Endothelial cell of umbilical vein (primary cell): ENCODE measurements at regions not wholly inside any gene's neighbourhood (a gene's known extent, or its start where the extent isn't known, plus 50 kb on each side); places are given as distances from the start of the nearest gene placed in this dataset.

Experiments
- BruUV-seq: library from RNA; stranded (reverse); fragments of 400-500 nt; replicated peaks from 2 replicates; lab custom pipeline; 2021; lab: Mats Ljungman, UMichigan
- CTCF ChIA-PET: fragments of 300-600, 350-600 bp; sonication (Branson Sonifier 250); formaldehyde crosslinking; loops from one replicate; lab custom pipeline; 2021; ENCODE audit warnings: antibody characterized with exemption, inconsistent platforms; lab: Charles Lee
- POLR2A ChIA-PET: fragments of 300-600, 350-600 bp; sonication (Branson Sonifier 250); formaldehyde crosslinking; loops from one replicate; lab custom pipeline; 2021; ENCODE audit warnings: antibody characterized with exemption, inconsistent platforms; lab: Charles Lee
- DNase-seq: peaks from one replicate; pipeline ENCODE4 v3.0.0-alpha.2; 2011; ENCODE audit warnings: low read depth, low spot score
- FAIRE-seq: peaks from 2 replicates; lab custom pipeline; 2011; peaks lifted over from hg19 to GRCh38; lab: Jason Lieb, UNC
- H2AFZ ChIP-seq: 2 replicates; pipeline ENCODE4 v1.6.0; 2012; ENCODE audit warnings: low read depth, low read length, control low read depth, inconsistent platforms
- H3K27ac ChIP-seq: 2 replicates; pipeline ENCODE4 v1.5.1; 2011; ENCODE audit warnings: low read depth, mild to moderate bottlenecking, control low read depth, low read length, moderate library complexity; ENCODE audit not compliant: insufficient read depth
- H3K27me3 ChIP-seq, 2 experiments: 2 replicates each; pipeline versions ENCODE4 v1.6.0 to v1.6.1; 2011; ENCODE audit warnings: low read length in 2 of 2, mixed read lengths in 1 of 2; ENCODE audit not compliant: control insufficient read depth in 2 of 2, insufficient read depth in 2 of 2
- H3K36me3 ChIP-seq, 2 experiments: 2 replicates in 1 of 2; 3 replicates in 1 of 2; pipeline ENCODE4 v1.5.1; 2011; ENCODE audit warnings: low read length in 2 of 2, mild to moderate bottlenecking in 1 of 2, moderate library complexity in 1 of 2; ENCODE audit not compliant: control insufficient read depth in 2 of 2, insufficient read depth in 2 of 2; ENCODE audit errors: extremely low read depth in 1 of 2
- H3K4me1 ChIP-seq: 3 replicates; pipeline ENCODE4 v1.5.1; 2011; ENCODE audit warnings: mild to moderate bottlenecking, low read length; ENCODE audit not compliant: control insufficient read depth, insufficient read depth; ENCODE audit errors: extremely low read depth
- H3K4me2 ChIP-seq: 2 replicates; pipeline ENCODE4 v1.6.1; 2011; ENCODE audit warnings: low read length, control low read depth, mixed read lengths; ENCODE audit not compliant: insufficient read depth
- H3K4me3 ChIP-seq, 3 experiments: fragments of 200-600 bp in 1 of 3; sonication (generic), shearing (Covaris generic) in 1 of 3; replicated peaks in 1 of 3; 2 replicates each; pipeline ENCODE4 v1.5.1; 2011 to 2016; ENCODE audit warnings: control low read depth in 3 of 3, low read length in 3 of 3, mild to moderate bottlenecking in 2 of 3, inconsistent platforms in 1 of 3, low read depth in 1 of 3, moderate library complexity in 1 of 3; ENCODE audit not compliant: insufficient read depth in 1 of 3
- H3K79me2 ChIP-seq: 2 replicates; pipeline ENCODE4 v1.6.0; 2012; ENCODE audit warnings: low read length, inconsistent platforms; ENCODE audit not compliant: control insufficient read depth, insufficient read depth
- H3K9ac ChIP-seq: replicated peaks from 2 replicates; pipeline ENCODE3; 2011; ENCODE audit warnings: low read length, control low read depth; ENCODE audit not compliant: insufficient read depth; ENCODE audit errors: extremely low read depth
- H3K9me1 ChIP-seq: replicated peaks from 3 replicates; pipeline ENCODE4 v1.6.0; 2011; ENCODE audit warnings: mild to moderate bottlenecking, low read length; ENCODE audit not compliant: control insufficient read depth, insufficient read depth; ENCODE audit errors: extremely low read depth
- H3K9me3 ChIP-seq: replicated peaks from 2 replicates; pipeline ENCODE4 v1.5.1; 2012; ENCODE audit warnings: low read length, inconsistent platforms; ENCODE audit not compliant: control insufficient read depth, insufficient read depth
- H4K20me1 ChIP-seq: replicated peaks from 2 replicates; pipeline ENCODE3; 2011; ENCODE audit warnings: mild to moderate bottlenecking, low read length; ENCODE audit not compliant: control insufficient read depth, insufficient read depth; ENCODE audit errors: extremely low read depth
- CTCF ChIP-seq, 2 donors: IDR thresholded peaks; 1 replicate in 1 of 2; 2 replicates in 1 of 2; pipeline ENCODE4 v1.5.1; 2011; ENCODE audit warnings: low read length in 2 of 2, mild to moderate bottlenecking in 2 of 2, moderate library complexity in 2 of 2, control low read depth in 1 of 2, inconsistent platforms in 1 of 2, low read depth in 1 of 2; ENCODE audit not compliant: insufficient read depth in 1 of 2; ENCODE audit errors: extremely low read depth in 1 of 2
- EZH2 ChIP-seq: IDR thresholded peaks from 2 replicates; pipeline ENCODE4 v1.6.1; 2012; ENCODE audit warnings: borderline replicate concordance, low read depth, mild to moderate bottlenecking, moderate library complexity, low read length, inconsistent platforms; ENCODE audit not compliant: severe bottlenecking
- FOS ChIP-seq: IDR thresholded peaks from 2 replicates; pipeline ENCODE4 v1.6.1; 2011; ENCODE audit warnings: mild to moderate bottlenecking, low read length, moderate library complexity, borderline replicate concordance; ENCODE audit not compliant: insufficient read depth
- GATA2 ChIP-seq: IDR thresholded peaks from 2 replicates; pipeline ENCODE4 v1.7.0; 2011; ENCODE audit warnings: low read depth, mild to moderate bottlenecking, moderate library complexity, mixed read lengths, low read length; ENCODE audit not compliant: insufficient read length, insufficient read depth
- JUN ChIP-seq: IDR thresholded peaks from 2 replicates; pipeline ENCODE4 v1.6.1; 2011; ENCODE audit warnings: borderline replicate concordance, low read depth; ENCODE audit not compliant: insufficient read length, insufficient read depth
- MAX ChIP-seq: IDR thresholded peaks from 2 replicates; pipeline ENCODE4 v1.6.1; 2011; ENCODE audit not compliant: insufficient read depth, insufficient read length
- MYC ChIP-seq: IDR thresholded peaks from one replicate; pipeline ENCODE4 v1.6.1; 2011; ENCODE audit warnings: mild to moderate bottlenecking, low read depth, low read length
- POLR2A ChIP-seq: IDR thresholded peaks from 2 replicates; pipeline ENCODE4 v1.6.1; 2012; ENCODE audit warnings: low read depth, mild to moderate bottlenecking, control low read depth, low read length
- POLR2AphosphoS5 ChIP-seq: IDR thresholded peaks from 2 replicates; pipeline ENCODE4 v1.6.1; 2012; ENCODE audit warnings: low read depth, mild to moderate bottlenecking, control low read depth, low read length, moderate library complexity; ENCODE audit not compliant: insufficient read depth
- dilution Hi-C: fragments of 300-500 bp; cut with MboI; formaldehyde crosslinking; loops from one replicate; pipeline ENCODE4 v1.15.0; 2019; ENCODE audit warnings: low sequenced_read_pairs; ENCODE audit not compliant: extremely low pct_ligation_motif_present
- intact Hi-C: fragments of 100-400 bp; cut with micrococcal nuclease; formaldehyde crosslinking; loops from one replicate; pipeline ENCODE4 v1.10.0; 2022

DNA sequence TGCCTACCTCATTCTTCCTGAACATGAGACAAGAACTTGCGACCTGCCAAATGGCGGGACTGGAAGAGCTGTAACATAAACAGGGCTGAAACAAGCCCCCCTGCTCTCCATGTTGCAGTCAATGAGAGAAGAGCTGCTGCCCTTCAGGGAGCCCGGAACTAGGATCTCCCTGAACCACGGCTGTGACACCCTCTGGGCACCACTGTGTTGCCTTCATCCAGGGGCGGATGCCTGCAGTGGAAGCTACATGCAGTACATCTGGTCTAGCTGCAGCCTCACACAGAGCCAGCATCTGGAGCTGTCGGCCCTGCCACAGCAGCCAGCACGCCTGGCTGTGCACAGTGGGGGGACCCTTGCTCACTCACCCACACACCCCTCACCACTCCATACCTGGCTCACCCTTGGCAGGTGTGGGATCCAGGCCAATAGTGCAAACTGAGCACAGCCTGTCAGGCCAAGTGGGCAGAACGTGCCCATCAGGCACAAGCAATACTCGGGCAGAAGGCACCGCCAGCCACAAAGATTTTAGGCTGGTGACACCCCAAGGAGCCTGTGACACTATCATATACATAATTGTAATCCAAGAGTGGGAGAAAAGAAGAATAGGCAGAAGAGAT, 451.3 kb downstream of the HTR1B start:
- BruUV-seq = no TSS peak
- H3K79me2 ChIP-seq = no peaks in the 10 kb centered on the region
- H3K9me3 ChIP-seq = no peaks in the 10 kb centered on the region
- no peak overlapping the region for H3K27ac ChIP-seq
- dilution Hi-C loops = no loop called here
- ChIA-PET CTCF (no interaction called here), POLR2A (no interaction called here)
- H3K27me3 ChIP-seq = no peaks in the 10 kb centered on the region
- no peak overlapping the region for H2AFZ ChIP-seq
- H3K9me1 ChIP-seq = no peaks in the 10 kb centered on the region
- H3K9ac ChIP-seq = no peak overlapping the region
- no peaks in the 10 kb centered on the region for H3K36me3 ChIP-seq
- no peak overlapping the region for H3K4me3 ChIP-seq
- H3K4me2 ChIP-seq = no peak overlapping the region
- H4K20me1 ChIP-seq = no peaks in the 10 kb centered on the region
- FAIRE-seq = no peak
- no peak for DNase-seq
- intact Hi-C loops = no loop called here
- TF ChIP-seq GATA2 (no peak), FOS (no peak), EZH2 (no peak), MAX (no peak), CTCF (IDR thresholded peaks at IDR 0.05; ENCODE audit: extremely low read depth in 1 of 2, insufficient read depth in 1 of 2, low read depth in 1 of 2, low read length in 2 of 2) (no peak), MYC (no peak), POLR2AphosphoS5 (no peak), JUN (no peak), POLR2A (no peak)
- H3K4me1 ChIP-seq = no peaks in the 10 kb centered on the region
